ENCODE measurements at regions not wholly inside any gene's neighbourhood (a gene's known extent, or its start where the extent isn't known, plus 50 kb on each side); places are given as distances from the start of the nearest gene placed in this dataset.
"Not testable (repeated sequence)": the region's sequence is repeated elsewhere in the genome, so short reads cannot be mapped to it uniquely, and the experiment has no call there.

DNA sequence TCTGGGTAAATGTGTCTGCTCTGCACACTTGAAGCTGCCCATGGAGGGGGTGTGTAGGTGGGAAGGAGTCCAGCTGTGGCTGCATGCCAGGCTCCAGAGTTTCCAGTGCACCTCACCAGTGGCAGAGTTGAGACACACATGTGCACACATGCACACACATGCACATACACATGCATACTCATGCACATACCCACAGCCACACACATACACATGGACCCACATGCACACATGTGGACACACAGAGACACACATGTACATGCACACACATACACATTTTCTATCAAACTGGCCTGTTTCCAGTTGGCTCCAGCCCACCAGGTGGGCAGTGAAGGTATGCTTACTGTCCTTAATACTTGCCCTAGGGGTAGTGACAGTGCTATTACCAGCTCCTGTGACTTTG lies 99.7 kb downstream of the RAMP3 start:
- no peak for ATAC-seq
- H3K36me3 Mint-ChIP-seq: no peaks in the 10 kb centered on the region
- H3K9me3 Mint-ChIP-seq: no peaks in the 10 kb centered on the region
- no peak overlapping the region for H3K27ac Mint-ChIP-seq
- no peak for DNase-seq (ENCODE audit: low spot score in 2 of 2)

- DNase-seq (ENCODE audit: low spot score in 2 of 2): no peak
- Mint-ChIP-seq H3K27ac (no peak overlapping the region), H3K9me3 (no peaks in the 10 kb centered on the region), H3K36me3 (no peaks in the 10 kb centered on the region)
- no peak for ATAC-seq
Measured at GRCh38 chr7:45258533-45259226, 101.1 kb downstream of the RAMP3 start.

DNA sequence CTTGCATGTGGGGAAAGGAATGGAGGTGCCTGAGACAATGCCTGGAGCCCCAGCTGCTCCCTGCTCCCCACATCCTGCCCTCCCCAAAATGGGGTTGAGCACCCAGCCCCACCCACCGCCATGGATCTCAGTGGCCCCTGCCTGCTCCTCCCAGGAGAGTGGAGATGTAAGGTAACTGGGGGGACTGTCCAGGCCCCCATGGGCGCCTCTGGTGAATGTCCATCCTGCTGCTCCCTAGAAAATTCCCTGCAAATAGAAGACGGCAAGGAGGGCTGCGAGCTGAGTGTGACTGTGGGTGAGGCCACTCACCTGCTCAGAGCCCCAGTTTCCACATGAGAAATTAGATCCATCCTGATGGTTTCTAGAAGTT lies 101.6 kb downstream of the RAMP3 start:
- Mint-ChIP-seq H3K36me3 (no peaks in the 10 kb centered on the region), H3K9me3 (no peaks in the 10 kb centered on the region), H3K27ac (no peak overlapping the region)
- no peak for DNase-seq (ENCODE audit: low spot score in 2 of 2)
- ATAC-seq: no peak

GRCh38 chr7:45259966-45260646 lies 102.5 kb downstream of the RAMP3 start:
- H3K9me3 Mint-ChIP-seq: no peaks in the 10 kb centered on the region

GRCh38 chr7:45267262-45267661 lies 109.7 kb downstream of the RAMP3 start:
- Mint-ChIP-seq H3K36me3 (no peaks in the 10 kb centered on the region), H3K9me3 (no peaks in the 10 kb centered on the region), H3K27ac (no peak overlapping the region)
- DNase-seq (ENCODE audit: low spot score in 2 of 2) (no peak), ATAC-seq (no peak)

More at GRCh38 chr7:45259966-45260646, 102.5 kb downstream of the RAMP3 start:
- no peak overlapping the region for H3K27ac Mint-ChIP-seq
- DNase-seq (ENCODE audit: low spot score in 2 of 2) (peak; percentile 75 to 93), ATAC-seq (peak; percentile 82 to 91)
- no peaks in the 10 kb centered on the region for H3K36me3 Mint-ChIP-seq

GRCh38 chr7:45268013-45268412 lies 110.4 kb downstream of the RAMP3 start:
- H3K36me3 Mint-ChIP-seq: no peaks in the 10 kb centered on the region
- peaks cover 0 to 4% of the 10 kb centered on the region in 2 donors for H3K9me3 Mint-ChIP-seq
- H3K27ac Mint-ChIP-seq: no peak overlapping the region
- ATAC-seq (no peak), DNase-seq (ENCODE audit: low spot score in 2 of 2) (no peak)

GRCh38 chr7:45269192-45269591 lies 111.6 kb downstream of the RAMP3 start:
- no peak for ATAC-seq
- H3K27ac Mint-ChIP-seq: no peak overlapping the region
- peaks cover 0 to 4% of the 10 kb centered on the region in 2 donors for H3K9me3 Mint-ChIP-seq
- no peak for DNase-seq (ENCODE audit: low spot score in 2 of 2)
- H3K36me3 Mint-ChIP-seq: no peaks in the 10 kb centered on the region

DNA sequence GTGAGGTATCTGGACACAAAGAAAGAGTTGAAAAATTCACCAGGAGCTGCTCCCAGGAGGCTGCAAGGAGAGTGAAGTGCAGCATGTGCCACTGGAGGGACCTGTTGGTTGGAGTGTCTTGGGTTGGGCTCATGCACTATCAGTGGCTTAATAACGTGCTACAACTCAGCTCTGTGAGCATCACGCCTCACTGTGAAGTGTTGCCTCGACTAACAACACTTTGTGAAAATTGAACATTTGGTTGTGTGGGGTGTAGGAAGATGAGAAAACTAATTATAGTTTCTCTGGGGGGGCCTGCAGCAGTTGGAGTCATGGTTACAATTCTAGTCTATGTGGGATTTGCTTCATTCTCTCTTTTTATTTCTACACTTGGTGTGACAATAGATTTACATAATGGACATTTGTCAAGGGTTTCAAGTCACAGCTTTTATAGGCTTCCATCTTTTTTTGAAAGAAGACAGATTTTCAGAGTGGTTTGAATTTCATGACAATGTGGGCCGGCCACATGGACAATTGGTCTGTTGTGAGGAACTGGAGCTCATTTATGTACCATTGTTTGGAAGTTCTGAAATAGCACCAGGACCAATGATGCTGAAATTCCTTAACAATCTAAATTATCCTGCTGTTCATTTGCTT lies 121.3 kb downstream of the RAMP3 start:
- no peak for ATAC-seq
- Mint-ChIP-seq H3K36me3 (no peaks in the 10 kb centered on the region), H3K9me3 (no peaks in the 10 kb centered on the region), H3K27ac (no peak overlapping the region)
- DNase-seq (ENCODE audit: low spot score in 2 of 2): no peak

- not testable (repeated sequence) for DNase-seq (ENCODE audit: low spot score in 2 of 2); H3K27ac Mint-ChIP-seq; ATAC-seq; H3K36me3 Mint-ChIP-seq
- H3K9me3 Mint-ChIP-seq: peaks cover 6 to 11% of the 10 kb centered on the region in 2 donors
Measured at GRCh38 chr7:45289611-45290010, 132.0 kb downstream of the RAMP3 start.

DNA sequence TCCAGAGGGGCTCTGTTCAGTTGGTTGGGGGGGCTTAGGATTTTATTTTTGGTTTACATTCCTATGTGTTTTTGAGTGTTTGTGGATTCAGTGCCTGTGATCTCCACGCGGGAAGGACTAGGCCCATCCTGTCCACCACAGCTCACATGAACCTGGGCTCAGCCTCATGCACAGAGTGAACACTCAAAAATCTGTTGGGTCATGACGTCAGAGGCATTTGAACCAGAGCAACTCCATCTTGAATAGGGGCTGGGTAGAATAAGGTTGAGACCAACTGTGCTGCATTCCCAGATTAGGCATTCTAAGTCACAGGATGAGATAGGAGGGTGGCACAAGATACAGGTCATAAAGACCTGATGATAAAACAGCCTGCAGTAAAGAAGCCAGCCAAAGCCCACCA lies 133.3 kb downstream of the RAMP3 start:
- Mint-ChIP-seq H3K9me3 (peaks cover 6 to 11% of the 10 kb centered on the region in 2 donors), H3K27ac (no peak overlapping the region), H3K36me3 (peaks cover 0 to 6% of the 10 kb centered on the region in 2 donors)
- DNase-seq (ENCODE audit: low spot score in 2 of 2) (no peak), ATAC-seq (no peak)

GRCh38 chr7:45292481-45292880 lies 134.9 kb downstream of the RAMP3 start:
- peaks cover 6 to 9% of the 10 kb centered on the region in 2 donors for H3K9me3 Mint-ChIP-seq
- no peak for ATAC-seq

DNA sequence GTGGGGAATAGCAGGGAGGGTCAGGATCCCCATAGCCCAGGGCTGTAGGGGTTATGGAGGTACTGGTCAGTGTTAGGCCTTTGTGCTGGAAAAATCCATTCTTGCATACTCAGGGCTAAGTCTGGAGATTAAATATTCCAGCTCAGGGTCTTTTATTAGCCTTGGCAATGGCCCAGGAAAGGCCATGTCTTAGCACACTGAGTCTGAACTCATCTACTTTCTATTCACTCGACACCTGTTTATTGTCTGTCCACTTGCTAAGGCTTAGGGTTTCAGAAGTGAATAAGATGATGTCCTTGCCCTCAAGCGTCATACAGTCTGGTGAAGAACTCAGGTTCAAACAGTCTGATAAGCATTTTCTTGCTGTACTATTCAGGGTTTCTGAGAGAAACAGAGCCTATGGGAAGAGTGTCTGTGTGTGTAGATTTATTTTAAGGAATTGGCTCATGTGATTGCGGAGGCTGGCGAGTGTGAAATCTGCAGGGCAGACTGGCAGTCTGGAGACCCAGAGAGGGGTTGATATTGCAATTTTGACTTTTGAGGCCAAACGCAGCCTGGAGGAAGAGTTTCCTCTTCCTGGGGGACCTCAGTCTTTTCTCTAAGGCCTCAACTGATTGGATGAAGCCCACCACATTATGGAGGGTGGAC lies 135.8 kb downstream of the RAMP3 start:
- H3K36me3 Mint-ChIP-seq: peaks cover 0 to 3% of the 10 kb centered on the region in 2 donors
- H3K27ac Mint-ChIP-seq: no peak overlapping the region
- H3K9me3 Mint-ChIP-seq: peaks cover 2% of the 10 kb centered on the region in 2 donors
- ATAC-seq: no peak
- DNase-seq (ENCODE audit: low spot score in 2 of 2): no peak

More at GRCh38 chr7:45292481-45292880, 134.9 kb downstream of the RAMP3 start:
- peak overlapping the region in 1 of 2 donors; percentile 18 for H3K27ac Mint-ChIP-seq
- peaks cover 0 to 6% of the 10 kb centered on the region in 2 donors for H3K36me3 Mint-ChIP-seq
- DNase-seq (ENCODE audit: low spot score in 2 of 2): no peak

GRCh38 chr7:45294559-45294958 lies 137.0 kb downstream of the RAMP3 start:
- no peaks in the 10 kb centered on the region for H3K9me3 Mint-ChIP-seq
- ATAC-seq: no peak

DNA sequence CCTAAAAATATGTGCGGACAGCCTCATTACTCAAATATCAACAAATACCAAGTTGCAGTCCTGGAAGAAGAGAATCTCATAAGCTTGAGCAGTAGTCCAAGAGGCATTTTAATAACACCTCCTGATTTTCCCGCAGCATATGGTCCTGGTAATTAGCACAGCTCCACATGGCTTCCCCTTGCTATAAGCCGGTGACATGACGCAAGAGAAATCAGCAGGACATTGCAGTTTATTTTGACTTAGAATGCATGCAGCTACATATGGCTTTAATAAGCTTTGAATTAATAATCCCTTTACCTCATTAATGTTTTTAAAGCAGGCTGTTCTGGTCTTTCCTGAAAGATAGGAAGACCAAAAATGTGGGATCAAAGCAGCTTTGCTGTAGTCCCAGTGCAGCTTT lies 137.6 kb downstream of the RAMP3 start:
- Mint-ChIP-seq H3K27ac (no peak overlapping the region), H3K9me3 (no peaks in the 10 kb centered on the region), H3K36me3 (no peaks in the 10 kb centered on the region)
- DNase-seq (ENCODE audit: low spot score in 2 of 2) (no peak), ATAC-seq (no peak)

More at GRCh38 chr7:45294559-45294958, 137.0 kb downstream of the RAMP3 start:
- no peak for DNase-seq (ENCODE audit: low spot score in 2 of 2)
- no peak overlapping the region for H3K27ac Mint-ChIP-seq
- H3K36me3 Mint-ChIP-seq: no peaks in the 10 kb centered on the region

GRCh38 chr7:45296748-45297147 lies 139.2 kb downstream of the RAMP3 start:
- no peaks in the 10 kb centered on the region for H3K36me3 Mint-ChIP-seq
- ATAC-seq (no peak), DNase-seq (ENCODE audit: low spot score in 2 of 2) (no peak)
- H3K9me3 Mint-ChIP-seq: no peaks in the 10 kb centered on the region
- no peak overlapping the region for H3K27ac Mint-ChIP-seq

GRCh38 chr7:45306752-45307305 lies 149.2 kb downstream of the RAMP3 start:
- Mint-ChIP-seq H3K36me3 (peaks cover 7 to 8% of the 10 kb centered on the region in 2 donors), H3K27ac (no peak overlapping the region), H3K9me3 (peaks cover 7 to 12% of the 10 kb centered on the region in 2 donors)
- DNase-seq (ENCODE audit: low spot score in 2 of 2) (no peak), ATAC-seq (no peak)

DNA sequence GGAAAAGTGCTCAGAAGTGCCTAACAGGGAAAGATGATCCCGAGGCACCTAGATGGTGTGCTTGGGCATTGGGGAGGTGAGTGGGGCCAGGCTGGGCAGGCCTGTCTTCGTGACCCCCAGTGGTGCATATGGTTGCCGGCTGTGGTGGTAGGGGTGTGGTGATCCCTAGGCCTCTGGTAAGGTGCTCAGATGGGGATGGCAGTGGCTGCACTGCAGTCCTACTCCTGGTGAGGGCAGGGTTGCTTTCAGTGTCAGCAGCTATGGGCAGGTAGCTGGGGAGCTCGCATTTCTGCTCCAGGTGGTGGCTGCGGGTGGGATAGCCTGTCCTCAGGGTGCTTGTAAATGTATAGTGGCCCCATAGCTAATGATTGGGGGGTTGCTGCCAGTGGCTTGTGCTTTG lies 154.0 kb downstream of the RAMP3 start:
- Mint-ChIP-seq H3K9me3 (peaks cover 15 to 20% of the 10 kb centered on the region in 2 donors), H3K36me3 (peaks cover 8 to 27% of the 10 kb centered on the region in 2 donors), H3K27ac (no peak overlapping the region)
- DNase-seq (ENCODE audit: low spot score in 2 of 2) (no peak), ATAC-seq (no peak)

Data from activated naive CD4-positive, alpha-beta T cell treated with anti-CD3 and anti-CD28 coated beads, Interleukin-2, amount 50 U/mL, for 72 hours (primary cell).